GM23338 (cell line): ENCODE measurements at regions not wholly inside any gene's neighbourhood (a gene's known extent, or its start where the extent isn't known, plus 50 kb on each side); places are given as distances from the start of the nearest gene placed in this dataset.

ENCODE experiments used
- ATAC-seq: fragments of 200-7000 bp; cut with Tn5 transposase; 3 replicates; pipeline ENCODE4 v1.9.1; 2020
- DNase-seq: peaks from one replicate; pipeline ENCODE4 v3.0.0-alpha.2; 2015; ENCODE audit warnings: low spot score
- H2AFZ ChIP-seq: fragments of 200-600 bp; sonication (generic); 2 replicates; pipeline ENCODE4 v1.8.0; 2016; ENCODE audit warnings: antibody characterized with exemption, mild to moderate bottlenecking, moderate library complexity
- H3F3A ChIP-seq: fragments of 200-600 bp; sonication (generic); replicated peaks from 2 replicates; pipeline ENCODE4 v1.8.0; 2017; ENCODE audit warnings: antibody characterized with exemption, mixed run types, low read depth
- H3K27ac ChIP-seq: fragments of 200-600 bp; sonication (generic); 2 replicates; pipeline ENCODE4 v1.6.1; 2016; ENCODE audit warnings: low read depth
- H3K27me3 ChIP-seq: fragments of 200-600 bp; sonication (generic); 2 replicates; pipeline ENCODE4 v1.8.0; 2016; ENCODE audit warnings: mild to moderate bottlenecking, mixed run types, moderate library complexity; ENCODE audit not compliant: insufficient read depth
- H3K36me3 ChIP-seq: fragments of 200-600 bp; sonication (generic); 2 replicates; pipeline ENCODE4 v1.8.0; 2016; ENCODE audit warnings: mild to moderate bottlenecking; ENCODE audit not compliant: insufficient read depth
- H3K4me1 ChIP-seq: fragments of 200-600 bp; sonication (generic); 2 replicates; pipeline ENCODE4 v1.8.0; 2016; ENCODE audit warnings: mild to moderate bottlenecking, moderate library complexity; ENCODE audit not compliant: insufficient read depth
- H3K4me2 ChIP-seq: fragments of 200-600 bp; sonication (generic); 2 replicates; pipeline ENCODE4 v1.7.1; 2017; ENCODE audit warnings: mixed run types
- H3K4me3 ChIP-seq: fragments of 200-600 bp; sonication (generic); 2 replicates; pipeline ENCODE4 v1.6.1; 2016; ENCODE audit warnings: mixed run types
- H3K79me2 ChIP-seq: fragments of 200-600 bp; sonication (generic); replicated peaks from 2 replicates; pipeline ENCODE4 v1.8.0; 2017; ENCODE audit warnings: mild to moderate bottlenecking; ENCODE audit not compliant: insufficient read depth
- H3K9me2 ChIP-seq: fragments of 200-600 bp; sonication (generic); 2 replicates; pipeline ENCODE4 v1.8.0; 2017; ENCODE audit not compliant: insufficient read depth
- H4K20me1 ChIP-seq: fragments of 200-600 bp; sonication (generic); replicated peaks from 2 replicates; pipeline ENCODE4 v1.8.0; 2017; ENCODE audit warnings: mild to moderate bottlenecking; ENCODE audit not compliant: insufficient read depth
- H3K27ac Mint-ChIP-seq: 2 replicates; pipeline ENCODE4 v1.8.0; 2020; ENCODE audit warnings: inconsistent platforms, mild to moderate bottlenecking, moderate library complexity, mixed read lengths
- H3K27me3 Mint-ChIP-seq: 3 replicates; pipeline ENCODE4 v1.8.0; 2022; ENCODE audit warnings: low read depth, mild to moderate bottlenecking, moderate library complexity, mixed read lengths, inconsistent platforms; ENCODE audit not compliant: insufficient read depth, poor library complexity
- H3K36me3 Mint-ChIP-seq: 3 replicates; pipeline ENCODE4 v1.8.0; 2021; ENCODE audit warnings: low read depth, mild to moderate bottlenecking, inconsistent platforms, moderate library complexity, mixed read lengths
- H3K4me1 Mint-ChIP-seq: 3 replicates; pipeline ENCODE4 v1.8.0; 2020; ENCODE audit warnings: mild to moderate bottlenecking, inconsistent platforms, mixed read lengths
- H3K4me3 Mint-ChIP-seq: 3 replicates; pipeline ENCODE4 v1.8.0; 2021; ENCODE audit warnings: moderate library complexity, mild to moderate bottlenecking, inconsistent platforms, mixed read lengths
- H3K9me3 Mint-ChIP-seq: 3 replicates; pipeline ENCODE4 v1.8.0; 2020; ENCODE audit warnings: moderate library complexity, mild to moderate bottlenecking, inconsistent platforms, mixed read lengths
- CREB1 ChIP-seq: fragments of 250-450 bp; sonication (Bioruptor Pico); IDR thresholded peaks from 2 replicates; pipeline ENCODE4 v1.5.0; 2020; ENCODE audit warnings: low read depth, mild to moderate bottlenecking, moderate library complexity
- CTCF ChIP-seq, 2 experiments: fragments of 200-600 bp in 1 of 2; sonication (generic) in 1 of 2; conservative IDR thresholded peaks; 2 replicates each; pipeline versions ENCODE4 v1.5.1 to v1.6.1; 2016 to 2017; ENCODE audit warnings: antibody characterized with exemption in 2 of 2, low read depth in 2 of 2, mild to moderate bottlenecking in 2 of 2, moderate library complexity in 1 of 2
- ETS1 ChIP-seq: IDR thresholded peaks from 2 replicates; pipeline ENCODE4 v1.6.1; 2016; ENCODE audit warnings: antibody characterized with exemption
- EZH2 ChIP-seq: fragments of 200-600 bp; sonication (generic); IDR thresholded peaks from one replicate; pipeline ENCODE4 v1.8.0; 2017; ENCODE audit warnings: antibody characterized with exemption, mild to moderate bottlenecking, low read depth; ENCODE audit not compliant: unreplicated experiment
- EZH2phosphoT487 ChIP-seq: fragments of 200-600 bp; sonication (generic); IDR thresholded peaks from one replicate; pipeline ENCODE4 v1.8.1; 2018; ENCODE audit warnings: antibody characterized with exemption; ENCODE audit not compliant: unreplicated experiment
- JUNB ChIP-seq: IDR thresholded peaks from one replicate; pipeline ENCODE4 v1.6.1; 2016; ENCODE audit warnings: antibody characterized with exemption; ENCODE audit not compliant: unreplicated experiment
- NANOG ChIP-seq: IDR thresholded peaks from 2 replicates; pipeline ENCODE4 v1.6.1; 2016; ENCODE audit warnings: antibody characterized with exemption, borderline replicate concordance
- POLR2AphosphoS5 ChIP-seq: IDR thresholded peaks from 2 replicates; pipeline ENCODE4 v1.6.1; 2016; ENCODE audit warnings: antibody characterized with exemption, low read depth
- REST ChIP-seq: IDR thresholded peaks from one replicate; pipeline ENCODE4 v1.6.1; 2018; ENCODE audit warnings: antibody characterized with exemption; ENCODE audit not compliant: unreplicated experiment
- STAT1 ChIP-seq: IDR thresholded peaks from one replicate; pipeline ENCODE4 v1.6.1; 2016; ENCODE audit warnings: antibody characterized with exemption; ENCODE audit not compliant: unreplicated experiment
- ZNF114 ChIP-seq: fragments of 250-450 bp; sonication (Bioruptor Pico); IDR thresholded peaks from 2 replicates; pipeline ENCODE4 v1.5.0; 2020; ENCODE audit warnings: mild to moderate bottlenecking, moderate library complexity
- ZNF331 ChIP-seq: fragments of 250-450 bp; sonication (Bioruptor Pico); IDR thresholded peaks from 2 replicates; pipeline ENCODE4 v1.5.0; 2020; ENCODE audit warnings: low read depth, mild to moderate bottlenecking, moderate library complexity
- ZNF462 ChIP-seq: fragments of 250-450 bp; sonication (Bioruptor Pico); IDR thresholded peaks from 2 replicates; pipeline ENCODE4 v1.5.0; 2020; ENCODE audit warnings: mild to moderate bottlenecking, moderate library complexity

DNA sequence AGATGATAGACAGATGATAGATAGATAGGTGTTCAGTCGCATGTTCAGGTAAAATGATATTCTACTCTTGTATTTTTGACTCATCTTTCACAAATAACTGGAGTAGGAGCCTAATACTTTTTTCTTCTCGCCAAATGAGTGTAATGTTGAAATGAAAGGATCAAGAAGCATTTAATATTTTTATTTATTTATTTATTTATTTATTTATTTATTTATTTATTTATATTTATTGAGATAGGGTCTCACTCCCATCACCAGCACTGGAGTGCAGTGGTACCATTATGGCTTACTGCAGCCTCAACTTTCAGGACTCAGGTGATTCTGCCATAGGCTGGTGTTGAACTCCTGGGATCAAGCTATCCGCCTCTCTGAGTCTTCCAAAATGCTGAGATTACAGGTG is 298.8 kb downstream of the KCNC2 start:
- no peak overlapping the region for H3K4me3 ChIP-seq
- DNase-seq (no peak), ATAC-seq (no peak)
- no peaks in the 10 kb centered on the region for H3K36me3 Mint-ChIP-seq
- no peak overlapping the region for H3K27ac ChIP-seq
- H3K9me3 Mint-ChIP-seq = no peaks in the 10 kb centered on the region
- no peaks in the 10 kb centered on the region for H3K36me3 ChIP-seq
- no peaks in the 10 kb centered on the region for H3F3A ChIP-seq
- H3K79me2 ChIP-seq = no peaks in the 10 kb centered on the region
- no peak overlapping the region for H2AFZ ChIP-seq
- no peaks in the 10 kb centered on the region for H3K27me3 Mint-ChIP-seq
- H3K27me3 ChIP-seq = no peaks in the 10 kb centered on the region
- H3K4me3 Mint-ChIP-seq = no peak overlapping the region
- no peak for TF ChIP-seq ZNF462 (CRISPR knock-in tag)
- no peak for TF ChIP-seq CREB1
- TF ChIP-seq NANOG = no peak
- no peak for TF ChIP-seq JUNB
- TF ChIP-seq ZNF114 (CRISPR knock-in tag) = no peak
- no peak for TF ChIP-seq POLR2AphosphoS5
- TF ChIP-seq ETS1 = no peak
- no peak for TF ChIP-seq STAT1
- TF ChIP-seq ZNF331 = no peak
- no peak for TF ChIP-seq EZH2
- TF ChIP-seq REST = no peak
- TF ChIP-seq CTCF (conservative IDR thresholded peaks at IDR 0.05; ENCODE audit: low read depth in 2 of 2) = no peak
- no peak for TF ChIP-seq EZH2phosphoT487
- H3K4me1 ChIP-seq = no peaks in the 10 kb centered on the region; the same call in 1 of the 2 replicates
- H3K9me2 ChIP-seq = peaks cover 4% of the 10 kb centered on the region; the same call in 1 of the 2 replicates
- H3K4me1 Mint-ChIP-seq = no peaks in the 10 kb centered on the region
- no peaks in the 10 kb centered on the region for H4K20me1 ChIP-seq
- H3K4me2 ChIP-seq = no peak overlapping the region
- H3K27ac Mint-ChIP-seq = no peak overlapping the region
